ENCODE measurements at regions not wholly inside any gene's neighbourhood (a gene's known extent, or its start where the extent isn't known, plus 50 kb on each side); places are given as distances from the start of the nearest gene placed in this dataset.

DNA sequence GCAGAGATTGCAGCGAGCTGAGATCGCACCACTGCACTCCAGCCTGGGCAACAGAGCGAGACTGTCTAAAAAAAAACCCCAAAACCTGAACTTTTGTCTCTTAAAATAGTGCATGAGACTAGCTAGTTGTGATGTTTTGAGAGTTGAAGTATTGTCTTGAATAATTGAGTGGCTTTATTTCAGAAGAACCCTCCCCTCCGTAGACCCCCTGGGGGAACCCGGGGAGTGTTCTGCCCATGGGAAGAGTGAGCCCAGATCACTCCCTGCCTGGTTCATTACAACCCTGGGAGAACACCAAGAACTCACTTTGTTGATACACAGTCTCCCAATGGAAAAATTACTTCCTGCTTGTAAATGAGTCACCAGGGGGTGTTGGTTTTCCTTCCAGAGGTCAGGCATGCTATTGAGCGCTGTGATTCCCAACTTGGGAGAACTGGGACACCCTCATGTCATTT, 65.3 kb upstream of the SHISA3 start:
- Mint-ChIP-seq H3K9me3 (ENCODE audit: unreplicated experiment) (no peaks in the 10 kb centered on the region), H3K36me3 (ENCODE audit: low read depth, unreplicated experiment) (no peaks in the 10 kb centered on the region), H3K27me3 (ENCODE audit: unreplicated experiment) (no peaks in the 10 kb centered on the region), H3K4me1 (ENCODE audit: unreplicated experiment) (no peaks in the 10 kb centered on the region), H3K4me3 (ENCODE audit: unreplicated experiment) (no peak overlapping the region), H3K27ac (ENCODE audit: unreplicated experiment) (no peak overlapping the region)
- TF ChIP-seq, protein P1, sequence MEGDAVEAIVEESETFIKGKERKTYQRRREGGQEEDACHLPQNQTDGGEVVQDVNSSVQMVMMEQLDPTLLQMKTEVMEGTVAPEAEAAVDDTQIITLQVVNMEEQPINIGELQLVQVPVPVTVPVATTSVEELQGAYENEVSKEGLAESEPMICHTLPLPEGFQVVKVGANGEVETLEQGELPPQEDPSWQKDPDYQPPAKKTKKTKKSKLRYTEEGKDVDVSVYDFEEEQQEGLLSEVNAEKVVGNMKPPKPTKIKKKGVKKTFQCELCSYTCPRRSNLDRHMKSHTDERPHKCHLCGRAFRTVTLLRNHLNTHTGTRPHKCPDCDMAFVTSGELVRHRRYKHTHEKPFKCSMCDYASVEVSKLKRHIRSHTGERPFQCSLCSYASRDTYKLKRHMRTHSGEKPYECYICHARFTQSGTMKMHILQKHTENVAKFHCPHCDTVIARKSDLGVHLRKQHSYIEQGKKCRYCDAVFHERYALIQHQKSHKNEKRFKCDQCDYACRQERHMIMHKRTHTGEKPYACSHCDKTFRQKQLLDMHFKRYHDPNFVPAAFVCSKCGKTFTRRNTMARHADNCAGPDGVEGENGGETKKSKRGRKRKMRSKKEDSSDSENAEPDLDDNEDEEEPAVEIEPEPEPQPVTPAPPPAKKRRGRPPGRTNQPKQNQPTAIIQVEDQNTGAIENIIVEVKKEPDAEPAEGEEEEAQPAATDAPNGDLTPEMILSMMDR (IDR thresholded peaks at IDR 0.05; ENCODE audit: unreplicated experiment): no peak
- no peak for DNase-seq (ENCODE audit: low spot score)

DNA sequence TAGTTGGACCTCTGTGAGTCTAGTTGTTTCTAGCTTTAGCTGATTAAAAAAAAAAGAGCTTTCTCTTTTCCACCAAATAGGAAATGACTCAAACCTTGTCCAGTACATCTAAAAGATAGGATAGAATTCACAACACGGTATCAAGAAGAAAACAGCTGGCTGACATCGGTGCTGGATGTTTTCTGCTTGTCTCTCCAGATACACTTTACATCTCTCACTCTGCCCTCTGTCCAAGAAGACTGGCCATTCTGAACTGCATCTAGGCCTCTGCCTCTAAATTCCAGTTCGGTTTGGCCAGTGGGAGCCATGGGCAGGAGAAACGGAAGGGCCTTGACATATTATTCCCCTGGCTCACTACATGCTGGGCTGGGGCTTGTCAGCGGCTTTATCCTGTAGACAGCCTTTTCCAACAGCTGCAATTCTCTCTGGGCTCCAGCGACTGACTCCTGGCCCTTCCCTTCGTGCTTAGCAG, 57.3 kb upstream of the SHISA3 start:
- H3K27ac Mint-ChIP-seq (ENCODE audit: unreplicated experiment): no peak overlapping the region
- TF ChIP-seq, protein P1 (IDR thresholded peaks at IDR 0.05; ENCODE audit: unreplicated experiment): no peak
- no peaks in the 10 kb centered on the region for H3K9me3 Mint-ChIP-seq (ENCODE audit: unreplicated experiment)
- H3K4me3 Mint-ChIP-seq (ENCODE audit: unreplicated experiment): no peak overlapping the region
- H3K36me3 Mint-ChIP-seq (ENCODE audit: low read depth, unreplicated experiment): no peaks in the 10 kb centered on the region
- H3K27me3 Mint-ChIP-seq (ENCODE audit: unreplicated experiment): peaks cover 2% of the 10 kb centered on the region
- H3K4me1 Mint-ChIP-seq (ENCODE audit: unreplicated experiment): peaks cover 2% of the 10 kb centered on the region
- DNase-seq (ENCODE audit: low spot score): no peak

DNA sequence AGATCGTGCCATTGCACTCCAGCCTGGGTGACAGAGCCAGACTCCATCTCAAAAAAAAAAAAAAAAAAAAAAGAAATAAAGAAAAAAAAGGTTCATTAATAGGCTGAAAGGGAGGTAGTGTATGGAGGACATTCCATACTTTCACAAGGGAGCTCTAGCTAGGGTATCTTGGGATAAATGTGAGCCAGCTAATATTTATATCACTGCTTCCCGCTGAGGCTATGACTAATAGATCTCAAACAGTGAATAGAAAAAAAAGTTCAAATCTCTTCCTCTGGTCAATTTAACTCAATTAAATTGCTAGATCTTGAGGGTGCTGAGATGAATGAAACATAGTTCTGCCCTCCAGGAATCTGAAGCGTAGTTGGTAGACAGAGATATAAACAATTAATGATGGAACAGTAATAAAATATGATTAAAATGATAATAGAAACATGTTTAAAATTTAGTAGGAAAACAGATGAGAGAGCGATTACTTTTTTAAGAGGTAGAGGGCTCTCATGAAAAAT, 55.7 kb upstream of the SHISA3 start:
- Mint-ChIP-seq H3K9me3 (ENCODE audit: unreplicated experiment) (no peaks in the 10 kb centered on the region), H3K36me3 (ENCODE audit: low read depth, unreplicated experiment) (no peaks in the 10 kb centered on the region), H3K4me1 (ENCODE audit: unreplicated experiment) (peaks cover 2% of the 10 kb centered on the region)

DNA sequence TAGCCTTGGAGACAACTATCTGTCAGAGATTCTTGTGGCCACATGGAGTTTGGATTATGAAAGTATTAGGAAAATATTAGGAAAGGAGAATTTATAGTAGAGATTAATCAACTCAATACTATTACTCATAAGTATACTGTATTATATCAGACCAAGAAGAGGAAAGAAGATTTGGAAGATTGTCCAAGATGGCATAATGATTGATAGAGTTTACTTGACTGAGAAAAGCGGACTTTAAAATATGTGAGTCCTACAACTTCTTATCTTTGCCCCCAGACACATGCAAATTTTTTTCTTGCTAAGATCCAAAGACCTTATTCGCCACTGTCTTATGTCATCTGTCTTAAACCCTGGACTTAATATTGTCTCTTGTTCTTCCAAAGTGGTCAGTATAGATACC, 54.8 kb upstream of the SHISA3 start:
- H3K9me3 Mint-ChIP-seq (ENCODE audit: unreplicated experiment): no peaks in the 10 kb centered on the region

More for the DNA sequence above, 55.7 kb upstream of the SHISA3 start:
- no peak for DNase-seq (ENCODE audit: low spot score)
- no peak overlapping the region for H3K4me3 Mint-ChIP-seq (ENCODE audit: unreplicated experiment)
- no peak overlapping the region for H3K27ac Mint-ChIP-seq (ENCODE audit: unreplicated experiment)
- peaks cover 2% of the 10 kb centered on the region for H3K27me3 Mint-ChIP-seq (ENCODE audit: unreplicated experiment)
- TF ChIP-seq, protein P1 (IDR thresholded peaks at IDR 0.05; ENCODE audit: unreplicated experiment): no peak

DNA sequence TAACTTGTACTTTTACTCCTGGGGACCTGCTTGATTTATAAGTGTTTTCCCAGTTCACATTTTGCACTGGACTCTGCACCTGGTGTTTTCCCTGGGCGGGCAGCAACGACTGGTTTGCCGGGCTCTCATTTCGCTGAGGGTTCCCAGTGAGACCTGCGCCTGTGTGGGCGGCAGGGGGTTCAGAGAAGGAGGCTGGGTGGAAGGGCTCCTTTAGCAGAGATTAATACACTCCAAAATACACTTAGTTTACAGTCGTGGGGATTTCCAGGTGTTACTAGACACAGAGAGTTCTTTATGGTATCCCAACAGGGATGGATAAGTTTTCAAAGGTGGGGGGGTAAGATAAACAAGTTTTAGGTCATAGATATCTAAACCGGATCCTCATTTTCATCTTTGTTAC, 53.0 kb upstream of the SHISA3 start:
- Mint-ChIP-seq H3K27ac (ENCODE audit: unreplicated experiment) (no peak overlapping the region), H3K36me3 (ENCODE audit: low read depth, unreplicated experiment) (no peaks in the 10 kb centered on the region), H3K9me3 (ENCODE audit: unreplicated experiment) (no peaks in the 10 kb centered on the region), H3K4me1 (ENCODE audit: unreplicated experiment) (peaks cover 2% of the 10 kb centered on the region), H3K4me3 (ENCODE audit: unreplicated experiment) (no peak overlapping the region), H3K27me3 (ENCODE audit: unreplicated experiment) (peaks cover 3% of the 10 kb centered on the region)
- TF ChIP-seq, protein P1 (IDR thresholded peaks at IDR 0.05; ENCODE audit: unreplicated experiment): no peak
- DNase-seq (ENCODE audit: low spot score): no peak

More for the DNA sequence above, 54.8 kb upstream of the SHISA3 start:
- Mint-ChIP-seq H3K4me1 (ENCODE audit: unreplicated experiment) (peaks cover 2% of the 10 kb centered on the region), H3K4me3 (ENCODE audit: unreplicated experiment) (no peak overlapping the region), H3K36me3 (ENCODE audit: low read depth, unreplicated experiment) (no peaks in the 10 kb centered on the region), H3K27me3 (ENCODE audit: unreplicated experiment) (peaks cover 2% of the 10 kb centered on the region), H3K27ac (ENCODE audit: unreplicated experiment) (no peak overlapping the region)
- no peak for DNase-seq (ENCODE audit: low spot score)
- TF ChIP-seq, protein P1 (IDR thresholded peaks at IDR 0.05; ENCODE audit: unreplicated experiment): no peak
